ENCODE measurements at regions not wholly inside any gene's neighbourhood (a gene's known extent, or its start where the extent isn't known, plus 50 kb on each side); places are given as distances from the start of the nearest gene placed in this dataset.
"Not testable (repeated sequence)": the region's sequence is repeated elsewhere in the genome, so short reads cannot be mapped to it uniquely, and the experiment has no call there.

GRCh38 chr1:172932981-172933380 is 117.8 kb downstream of the TNFSF18 start:
- Histone ChIP-seq H3K27ac (ENCODE audit: low read length) (no peak overlapping the region), H3K36me3 (ENCODE audit: control insufficient read depth, insufficient read depth, low read length) (no peaks in the 10 kb centered on the region), H3K4me1 (ENCODE audit: control insufficient read depth, insufficient read depth, low read length) (no peaks in the 10 kb centered on the region), H3K4me3 (ENCODE audit: low read length) (no peak overlapping the region), H3K9me3 (ENCODE audit: control insufficient read depth, insufficient read depth, low read length) (no peaks in the 10 kb centered on the region), H3K27me3 (ENCODE audit: control insufficient read depth, insufficient read depth, low read length) (no peaks in the 10 kb centered on the region)
- no peak for DNase-seq (ENCODE audit: low read depth, low spot score)
- WGBS (ENCODE audit: insufficient coverage, insufficient read length) = no CpG with 5 or more reads among the region's 1 CpG

- no peaks in the 10 kb centered on the region for H3K9me3 ChIP-seq (ENCODE audit: control insufficient read depth, insufficient read depth, low read length)
- no peaks in the 10 kb centered on the region for H3K36me3 ChIP-seq (ENCODE audit: control insufficient read depth, insufficient read depth, low read length)
- DNase-seq (ENCODE audit: low read depth, low spot score) = no peak
- no peaks in the 10 kb centered on the region for H3K27me3 ChIP-seq (ENCODE audit: control insufficient read depth, insufficient read depth, low read length)
- no peaks in the 10 kb centered on the region for H3K4me1 ChIP-seq (ENCODE audit: control insufficient read depth, insufficient read depth, low read length)
- no peak overlapping the region for H3K27ac ChIP-seq (ENCODE audit: low read length)
- no peak overlapping the region for H3K4me3 ChIP-seq (ENCODE audit: low read length)
- no CpG with 5 or more reads among the region's 4 CpGs for WGBS (ENCODE audit: insufficient coverage, insufficient read length)
Measured at GRCh38 chr1:172934417-172934762, 116.4 kb downstream of the TNFSF18 start.

DNA sequence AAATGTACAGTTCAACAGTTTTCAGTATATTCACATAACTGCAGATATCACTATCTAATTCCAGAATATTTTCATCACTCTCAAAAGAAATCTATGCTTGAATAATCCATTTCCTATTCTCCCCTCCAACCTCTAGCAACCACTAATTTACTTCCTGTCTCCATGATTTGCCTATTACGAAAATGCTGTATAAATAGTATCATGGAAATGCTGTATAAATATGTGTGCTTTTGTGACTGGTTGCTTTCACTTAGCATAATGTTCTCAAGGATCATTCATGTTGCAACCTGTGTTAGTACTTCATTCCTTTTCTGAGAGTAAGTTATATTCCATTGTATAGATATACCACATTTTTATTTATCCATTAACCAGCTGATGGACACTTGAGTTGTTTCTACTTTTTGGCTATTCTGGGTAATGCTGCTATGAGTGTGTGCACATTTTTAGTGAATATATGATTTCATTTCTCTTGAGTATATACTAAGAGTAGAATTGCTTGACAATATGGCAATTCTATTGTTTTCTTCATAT is 115.6 kb downstream of the TNFSF18 start:
- H3K4me1 ChIP-seq (ENCODE audit: control insufficient read depth, insufficient read depth, low read length) = no peaks in the 10 kb centered on the region
- no peak for DNase-seq (ENCODE audit: low read depth, low spot score)
- no peak overlapping the region for H3K4me3 ChIP-seq (ENCODE audit: low read length)
- no peaks in the 10 kb centered on the region for H3K36me3 ChIP-seq (ENCODE audit: control insufficient read depth, insufficient read depth, low read length)
- no peaks in the 10 kb centered on the region for H3K27me3 ChIP-seq (ENCODE audit: control insufficient read depth, insufficient read depth, low read length)
- no peak overlapping the region for H3K27ac ChIP-seq (ENCODE audit: low read length)
- H3K9me3 ChIP-seq (ENCODE audit: control insufficient read depth, insufficient read depth, low read length) = no peaks in the 10 kb centered on the region
- WGBS (ENCODE audit: insufficient coverage, insufficient read length) = no CpG with 5 or more reads among the region's 1 CpG

DNA sequence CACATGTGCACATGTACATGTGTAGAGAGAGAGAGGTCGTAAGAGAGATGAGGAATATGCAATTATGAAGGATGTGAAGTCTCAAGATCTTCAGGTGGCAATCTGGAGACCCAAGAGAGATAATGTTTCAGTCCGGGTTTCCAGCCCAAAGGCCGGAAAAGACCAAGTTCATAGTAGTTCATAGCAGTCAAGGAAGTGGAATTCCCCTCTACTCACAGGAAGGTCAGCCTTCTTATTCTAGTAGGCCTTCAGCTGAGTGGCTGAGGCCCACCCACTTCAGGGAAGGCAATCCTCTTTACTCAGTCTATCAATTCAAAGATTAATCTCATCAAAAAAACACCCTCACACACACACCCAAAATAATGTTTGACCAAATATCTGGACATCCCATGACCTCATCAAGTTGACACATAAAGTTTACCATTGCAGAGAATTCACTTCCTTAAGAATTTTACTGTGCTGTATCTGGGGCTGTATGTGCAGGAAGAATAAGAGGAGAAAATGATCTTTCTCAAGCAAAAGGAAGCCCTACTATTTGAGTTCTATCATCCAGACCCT is 114.6 kb downstream of the TNFSF18 start:
- H3K27me3 ChIP-seq (ENCODE audit: control insufficient read depth, insufficient read depth, low read length) = no peaks in the 10 kb centered on the region
- WGBS (ENCODE audit: insufficient coverage, insufficient read length) = no CpG with 5 or more reads among the region's 3 CpGs
- no peaks in the 10 kb centered on the region for H3K9me3 ChIP-seq (ENCODE audit: control insufficient read depth, insufficient read depth, low read length)
- H3K4me1 ChIP-seq (ENCODE audit: control insufficient read depth, insufficient read depth, low read length) = no peaks in the 10 kb centered on the region
- H3K36me3 ChIP-seq (ENCODE audit: control insufficient read depth, insufficient read depth, low read length) = no peaks in the 10 kb centered on the region
- DNase-seq (ENCODE audit: low read depth, low spot score) = no peak
- no peak overlapping the region for H3K4me3 ChIP-seq (ENCODE audit: low read length)
- H3K27ac ChIP-seq (ENCODE audit: low read length) = no peak overlapping the region

DNA sequence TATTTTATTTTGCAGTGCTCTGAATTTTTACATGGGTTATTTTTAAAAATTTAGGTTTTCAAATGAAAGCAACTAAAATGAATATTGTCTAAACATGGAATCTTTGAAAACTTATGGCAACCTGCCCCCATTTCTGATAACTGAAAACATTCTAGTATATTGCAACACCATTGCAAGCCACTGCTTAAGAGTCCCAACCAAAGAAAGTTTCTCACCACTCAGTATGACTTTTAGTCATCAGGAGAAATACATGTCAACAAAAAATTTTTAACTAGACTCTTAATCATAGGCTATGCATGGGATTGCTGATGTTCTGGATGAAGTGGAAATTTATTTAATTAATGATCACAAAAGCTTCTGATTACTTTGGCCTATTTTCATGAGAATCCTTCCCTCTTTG is 112.1 kb downstream of the TNFSF18 start:
- DNase-seq (ENCODE audit: low read depth, low spot score) = no peak
- H3K4me3 ChIP-seq (ENCODE audit: low read length) = no peak overlapping the region
- H3K36me3 ChIP-seq (ENCODE audit: control insufficient read depth, insufficient read depth, low read length) = no peaks in the 10 kb centered on the region
- no peak overlapping the region for H3K27ac ChIP-seq (ENCODE audit: low read length)
- no peaks in the 10 kb centered on the region; the same call in 1 of the 2 replicates for H3K4me1 ChIP-seq (ENCODE audit: control insufficient read depth, insufficient read depth, low read length)
- H3K27me3 ChIP-seq (ENCODE audit: control insufficient read depth, insufficient read depth, low read length) = no peaks in the 10 kb centered on the region
- no peaks in the 10 kb centered on the region for H3K9me3 ChIP-seq (ENCODE audit: control insufficient read depth, insufficient read depth, low read length)

DNA sequence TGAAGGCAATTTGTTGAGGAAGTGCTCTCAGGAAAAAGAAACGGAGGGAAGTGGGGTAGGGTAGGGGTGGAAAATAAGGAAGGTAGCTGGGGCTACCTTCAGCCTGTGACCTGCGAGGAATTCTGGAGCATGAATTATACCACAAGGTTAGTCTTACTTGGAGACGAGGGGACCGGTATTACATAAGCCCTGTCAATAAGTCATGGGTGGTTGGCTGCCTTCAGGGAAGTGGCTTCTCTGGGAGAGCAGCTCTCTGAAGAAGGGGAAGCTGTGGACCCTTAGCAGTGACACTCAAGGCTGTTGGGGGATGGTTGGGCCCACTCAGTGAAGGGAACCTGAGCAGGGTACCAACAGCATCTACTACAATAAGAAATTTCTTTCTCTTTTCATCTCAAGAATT is 111.3 kb downstream of the TNFSF18 start:
- Histone ChIP-seq H3K36me3 (ENCODE audit: control insufficient read depth, insufficient read depth, low read length) (no peaks in the 10 kb centered on the region), H3K9me3 (ENCODE audit: control insufficient read depth, insufficient read depth, low read length) (no peaks in the 10 kb centered on the region), H3K27me3 (ENCODE audit: control insufficient read depth, insufficient read depth, low read length) (no peaks in the 10 kb centered on the region), H3K4me3 (ENCODE audit: low read length) (no peak overlapping the region), H3K4me1 (ENCODE audit: control insufficient read depth, insufficient read depth, low read length) (no peaks in the 10 kb centered on the region; the same call in 1 of the 2 replicates), H3K27ac (ENCODE audit: low read length) (no peak overlapping the region)
- no peak for DNase-seq (ENCODE audit: low read depth, low spot score)
- WGBS (ENCODE audit: insufficient coverage, insufficient read length) = no CpG with 5 or more reads among the region's 4 CpGs

GRCh38 chr1:172940174-172940855 is 110.4 kb downstream of the TNFSF18 start:
- WGBS (ENCODE audit: insufficient coverage, insufficient read length) = no CpG with 5 or more reads among the region's 5 CpGs
- no peaks in the 10 kb centered on the region for H3K27me3 ChIP-seq (ENCODE audit: control insufficient read depth, insufficient read depth, low read length)
- no peak overlapping the region for H3K27ac ChIP-seq (ENCODE audit: low read length)
- no peaks in the 10 kb centered on the region for H3K9me3 ChIP-seq (ENCODE audit: control insufficient read depth, insufficient read depth, low read length)
- no peak overlapping the region for H3K4me3 ChIP-seq (ENCODE audit: low read length)
- H3K4me1 ChIP-seq (ENCODE audit: control insufficient read depth, insufficient read depth, low read length) = no peaks in the 10 kb centered on the region; the same call in 1 of the 2 replicates
- H3K36me3 ChIP-seq (ENCODE audit: control insufficient read depth, insufficient read depth, low read length) = no peaks in the 10 kb centered on the region
- DNase-seq (ENCODE audit: low read depth, low spot score) = no peak

GRCh38 chr1:172941471-172941870 is 109.3 kb downstream of the TNFSF18 start:
- WGBS (ENCODE audit: insufficient coverage, insufficient read length) = no CpG with 5 or more reads among the region's 1 CpG
- no peak for DNase-seq (ENCODE audit: low read depth, low spot score)
- H3K9me3 ChIP-seq (ENCODE audit: control insufficient read depth, insufficient read depth, low read length) = no peaks in the 10 kb centered on the region
- H3K36me3 ChIP-seq (ENCODE audit: control insufficient read depth, insufficient read depth, low read length) = no peaks in the 10 kb centered on the region
- no peak overlapping the region for H3K27ac ChIP-seq (ENCODE audit: low read length)
- H3K4me3 ChIP-seq (ENCODE audit: low read length) = no peak overlapping the region
- no peaks in the 10 kb centered on the region; the same call in 1 of the 2 replicates for H3K4me1 ChIP-seq (ENCODE audit: control insufficient read depth, insufficient read depth, low read length)
- H3K27me3 ChIP-seq (ENCODE audit: control insufficient read depth, insufficient read depth, low read length) = no peaks in the 10 kb centered on the region

- H3K4me3 ChIP-seq (ENCODE audit: low read length) = no peak overlapping the region
- DNase-seq (ENCODE audit: low read depth, low spot score) = no peak
- no peaks in the 10 kb centered on the region for H3K9me3 ChIP-seq (ENCODE audit: control insufficient read depth, insufficient read depth, low read length)
- H3K27me3 ChIP-seq (ENCODE audit: control insufficient read depth, insufficient read depth, low read length) = no peaks in the 10 kb centered on the region
- H3K4me1 ChIP-seq (ENCODE audit: control insufficient read depth, insufficient read depth, low read length) = no peaks in the 10 kb centered on the region; the same call in 1 of the 2 replicates
- no CpG with 5 or more reads among the region's 2 CpGs for WGBS (ENCODE audit: insufficient coverage, insufficient read length)
- H3K36me3 ChIP-seq (ENCODE audit: control insufficient read depth, insufficient read depth, low read length) = no peaks in the 10 kb centered on the region
- no peak overlapping the region for H3K27ac ChIP-seq (ENCODE audit: low read length)
Measured at GRCh38 chr1:172941945-172942344, 108.8 kb downstream of the TNFSF18 start.

DNA sequence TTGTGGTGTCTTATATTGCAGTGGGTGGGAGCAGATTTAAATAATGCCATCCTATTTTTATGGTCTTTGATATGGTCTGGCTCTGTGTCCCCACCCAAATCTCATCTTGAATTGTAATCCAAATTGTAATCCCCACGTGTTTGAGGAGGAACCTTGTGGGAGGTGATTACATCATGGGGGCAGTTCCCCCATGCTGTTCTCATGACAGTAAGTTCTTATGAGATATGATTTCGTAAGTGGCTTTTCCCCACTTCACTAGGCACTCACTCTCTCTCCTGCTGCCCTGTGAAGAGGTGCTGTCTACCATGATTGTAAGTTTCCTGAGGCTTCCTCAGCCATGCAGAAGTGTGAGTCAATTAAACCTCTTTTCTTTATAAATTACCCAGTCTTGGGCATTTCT is 107.6 kb downstream of the TNFSF18 start:
- not testable (repeated sequence) for H3K4me1 ChIP-seq (ENCODE audit: control insufficient read depth, insufficient read depth, low read length); H3K27ac ChIP-seq (ENCODE audit: low read length); H3K36me3 ChIP-seq (ENCODE audit: control insufficient read depth, insufficient read depth, low read length); H3K27me3 ChIP-seq (ENCODE audit: control insufficient read depth, insufficient read depth, low read length); H3K4me3 ChIP-seq (ENCODE audit: low read length); DNase-seq (ENCODE audit: low read depth, low spot score); H3K9me3 ChIP-seq (ENCODE audit: control insufficient read depth, insufficient read depth, low read length)
- no CpG with 5 or more reads among the region's 2 CpGs for WGBS (ENCODE audit: insufficient coverage, insufficient read length)

DNA sequence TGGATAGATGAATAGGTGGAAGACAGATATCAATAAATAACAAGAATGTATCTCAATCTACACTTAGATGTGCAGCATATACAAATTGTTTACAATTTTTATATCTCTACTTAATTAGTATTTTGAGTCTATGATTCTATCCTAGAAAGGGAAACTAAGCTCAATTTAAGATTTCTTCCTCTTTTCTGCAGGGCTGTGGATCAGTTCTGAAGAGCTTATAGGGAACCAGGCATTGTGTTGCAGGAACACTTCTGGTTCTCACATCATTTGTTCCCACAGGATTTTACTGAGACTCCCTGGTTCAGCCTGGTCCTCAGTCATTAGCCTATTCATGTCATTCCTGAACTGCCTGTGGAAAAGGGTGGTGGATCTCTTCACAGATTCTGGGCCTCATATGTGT is 105.8 kb downstream of the TNFSF18 start:
- no peaks in the 10 kb centered on the region; the same call in 1 of the 2 replicates for H3K4me1 ChIP-seq (ENCODE audit: control insufficient read depth, insufficient read depth, low read length)
- no peak for DNase-seq (ENCODE audit: low read depth, low spot score)
- no peak overlapping the region for H3K4me3 ChIP-seq (ENCODE audit: low read length)
- no peaks in the 10 kb centered on the region for H3K27me3 ChIP-seq (ENCODE audit: control insufficient read depth, insufficient read depth, low read length)
- no peak overlapping the region for H3K27ac ChIP-seq (ENCODE audit: low read length)
- H3K36me3 ChIP-seq (ENCODE audit: control insufficient read depth, insufficient read depth, low read length) = no peaks in the 10 kb centered on the region
- H3K9me3 ChIP-seq (ENCODE audit: control insufficient read depth, insufficient read depth, low read length) = no peaks in the 10 kb centered on the region
